NCI-H2196 treated with DMSO at 0.1 percent for 48 hours (cell line): ENCODE measurements at regions not wholly inside any gene's neighbourhood (a gene's known extent, or its start where the extent isn't known, plus 50 kb on each side); places are given as distances from the start of the nearest gene placed in this dataset.

Source experiments
- DNase-seq: peaks from one replicate; lab custom pipeline; 2025; ENCODE audit not compliant: unreplicated experiment; lab: John Stamatoyannopoulos, UW

DNA sequence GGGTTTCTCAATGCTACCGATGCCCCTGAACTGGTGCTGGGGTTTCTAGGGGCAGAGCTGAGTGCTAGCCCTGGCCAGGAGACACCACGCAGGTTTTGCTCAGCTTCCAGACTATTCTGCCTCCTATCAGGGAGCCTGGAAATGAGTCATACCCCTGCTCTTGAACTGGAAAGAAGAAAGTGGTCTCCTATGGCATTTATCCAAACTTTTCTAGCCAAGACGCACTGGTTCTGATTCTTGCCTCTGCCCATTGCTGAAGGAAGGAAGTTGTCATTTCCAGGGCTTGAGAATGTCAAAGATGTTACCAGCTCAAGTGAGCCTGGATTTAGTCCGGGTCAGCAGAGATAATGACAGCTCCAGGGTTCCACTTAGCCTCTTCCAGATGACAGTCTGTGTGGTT, 561.9 kb downstream of the CDK5RAP2 start:
- DNase-seq = no peak

DNA sequence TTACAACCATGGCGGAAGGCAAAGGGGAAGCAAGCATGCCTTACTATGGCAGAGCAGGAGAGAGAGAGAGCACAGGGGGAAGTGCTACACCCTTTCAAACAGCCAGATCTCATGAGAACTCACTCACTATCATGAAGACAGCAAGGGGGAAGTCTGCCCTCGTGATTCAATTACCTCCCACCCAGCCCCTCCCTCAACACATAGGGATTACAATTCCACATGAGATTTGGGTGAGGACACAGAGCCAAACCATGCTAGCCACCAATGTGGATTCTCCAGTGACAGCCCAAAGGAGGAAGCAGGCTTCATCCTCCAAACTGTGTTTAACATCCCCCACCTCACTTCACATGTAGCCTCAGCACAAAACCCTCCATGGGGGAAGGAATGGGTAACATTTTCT, 563.7 kb downstream of the CDK5RAP2 start:
- DNase-seq = no peak

DNA sequence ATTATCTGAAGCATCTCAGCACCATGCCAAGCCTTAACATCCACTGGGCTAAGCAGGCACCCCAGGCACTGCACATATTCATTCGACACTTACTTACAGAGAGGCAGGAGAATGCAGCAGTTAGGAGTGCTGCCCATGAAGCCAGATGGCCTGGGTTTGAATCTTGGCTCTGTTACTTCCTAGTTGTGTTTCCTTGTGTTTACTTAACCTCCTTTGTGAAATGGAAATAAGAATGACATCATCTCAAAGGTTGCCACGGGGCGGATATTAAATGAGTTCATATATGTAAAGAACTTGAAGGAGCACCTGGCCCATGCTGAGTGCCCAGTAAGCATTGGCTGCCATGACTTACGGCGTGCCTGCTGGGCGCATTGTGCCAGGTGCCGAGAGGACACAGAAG, 565.2 kb downstream of the CDK5RAP2 start:
- DNase-seq = no peak

- DNase-seq = no peak
Observed at GRCh38 chr9:120009856-120010255, 570.1 kb downstream of the CDK5RAP2 start.

DNA sequence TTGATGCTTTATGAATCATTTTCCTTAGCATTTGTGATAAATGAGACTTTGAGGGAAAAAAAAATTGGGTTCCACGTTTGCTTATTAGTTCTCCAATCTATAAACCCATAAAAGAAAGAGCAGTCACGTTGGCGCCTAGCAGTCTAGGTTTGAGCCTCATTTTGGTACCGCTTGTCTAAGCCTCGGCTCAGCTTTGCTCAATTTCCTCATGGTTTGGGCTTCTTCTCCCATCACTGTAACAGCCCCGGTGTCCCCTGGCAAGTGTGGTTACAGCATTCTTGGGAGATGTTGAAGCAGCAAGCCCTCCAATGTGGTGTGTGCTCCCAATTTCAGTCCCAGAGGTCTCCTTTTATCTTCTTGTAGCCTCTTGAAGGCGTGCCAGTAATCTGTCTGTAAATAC, 578.4 kb downstream of the CDK5RAP2 start:
- no peak for DNase-seq

GRCh38 chr9:119998614-119999013, 581.4 kb downstream of the CDK5RAP2 start:
- DNase-seq = no peak

- no peak for DNase-seq
Observed at GRCh38 chr9:119991797-119992196, 588.2 kb downstream of the CDK5RAP2 start.

GRCh38 chr9:119986713-119987112, 593.3 kb downstream of the CDK5RAP2 start:
- peak; percentile 58 for DNase-seq

DNA sequence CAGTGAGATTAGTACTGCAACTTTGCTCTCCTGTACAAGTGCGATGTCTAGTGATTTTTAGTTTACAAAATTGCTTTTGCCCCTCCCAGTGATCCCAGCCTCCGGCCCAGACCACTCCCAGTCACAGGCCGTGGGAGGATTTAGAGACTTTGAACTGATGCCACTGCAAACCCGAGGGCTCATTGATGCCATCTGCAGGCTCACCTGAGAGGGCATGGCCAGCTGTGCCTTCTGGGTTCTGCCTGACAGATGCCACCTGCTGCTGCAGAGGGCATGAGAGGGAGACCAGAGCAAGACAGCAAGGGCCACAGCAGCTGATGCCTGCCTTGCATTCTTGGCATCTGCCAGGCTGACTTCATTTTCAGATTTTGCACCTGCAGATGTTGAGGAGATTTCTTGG, 593.8 kb downstream of the CDK5RAP2 start:
- DNase-seq = peak; percentile 66

- no peak for DNase-seq
Observed at GRCh38 chr9:119974026-119974425, 604.8 kb upstream of the BRINP1 start.

GRCh38 chr9:119968836-119969707, 599.8 kb upstream of the BRINP1 start:
- peak; percentile 48 for DNase-seq

DNA sequence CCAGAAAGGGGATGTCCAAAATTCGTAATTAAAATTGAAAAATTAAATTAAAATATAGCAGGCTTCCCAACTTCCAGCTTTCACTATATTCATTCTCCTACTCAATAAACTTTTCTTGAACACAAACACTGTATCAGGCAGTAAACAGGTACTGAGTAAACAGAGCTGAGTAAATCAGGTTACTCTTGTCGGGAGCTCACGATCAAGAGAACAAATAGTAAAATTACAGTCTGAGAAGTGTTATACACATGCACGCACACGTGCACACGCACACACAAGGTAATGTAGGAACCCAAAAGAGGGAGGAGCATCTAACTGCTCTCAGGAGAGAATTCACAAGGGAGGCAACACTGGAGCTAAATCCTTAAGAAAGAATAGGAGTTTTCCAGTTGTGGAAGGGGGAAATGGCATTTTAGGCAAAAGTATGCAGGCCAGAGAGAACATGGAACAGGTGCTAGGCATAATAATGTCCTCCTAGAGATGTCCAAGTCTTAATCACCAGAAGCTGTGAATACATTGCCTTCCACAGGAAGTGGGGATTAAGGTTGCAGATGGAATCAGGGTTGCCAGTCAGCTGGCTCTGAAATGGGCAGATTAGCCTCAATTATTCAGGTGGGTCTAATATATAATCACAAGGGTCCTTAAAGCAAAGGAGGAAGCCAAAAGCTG, 598.8 kb upstream of the BRINP1 start:
- DNase-seq = no peak

- DNase-seq = no peak
Observed at GRCh38 chr9:119963798-119964372, 594.6 kb upstream of the BRINP1 start.

GRCh38 chr9:119963258-119963797, 594.1 kb upstream of the BRINP1 start:
- no peak for DNase-seq

- DNase-seq = no peak
Observed at GRCh38 chr9:119961774-119962424, 592.7 kb upstream of the BRINP1 start.

GRCh38 chr9:119959846-119960545, 590.8 kb upstream of the BRINP1 start:
- DNase-seq = no peak

DNA sequence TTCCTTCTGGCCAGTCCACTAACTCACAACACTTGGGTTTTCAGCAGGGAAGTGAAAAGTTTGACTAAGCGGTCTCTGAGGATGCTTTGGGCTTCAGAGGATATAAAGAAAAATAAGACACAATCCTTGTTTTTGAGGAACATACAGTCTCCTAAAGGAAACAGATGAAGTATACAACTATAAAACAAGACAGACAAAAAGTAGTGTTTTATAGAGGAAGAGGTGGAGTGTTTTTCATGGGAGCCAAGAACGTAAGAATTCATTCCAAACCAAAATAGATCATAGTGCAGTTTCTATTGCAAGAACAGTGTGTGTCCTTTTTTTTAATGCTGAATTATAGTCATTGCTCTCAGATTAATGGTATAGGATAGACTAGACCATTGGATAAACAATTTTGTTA, 586.9 kb upstream of the BRINP1 start:
- DNase-seq = no peak

DNA sequence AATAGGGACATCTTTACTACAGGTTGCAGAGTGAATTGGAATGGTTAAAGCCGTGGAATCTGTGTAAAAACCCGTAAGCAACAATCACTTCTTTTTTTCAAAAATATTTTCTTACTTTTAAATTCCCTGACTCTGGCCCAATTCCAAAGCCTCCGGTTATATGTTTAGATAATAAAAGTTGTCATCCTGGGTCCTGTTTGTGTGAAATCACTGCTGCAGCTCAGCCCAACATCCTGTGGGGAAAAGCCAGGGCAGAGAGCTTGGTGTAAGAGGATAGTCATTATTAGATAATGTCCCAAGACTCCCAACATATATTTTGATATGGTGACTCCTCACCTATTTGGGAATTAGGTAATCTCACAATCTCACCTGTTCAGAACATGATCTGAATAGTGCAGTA, 586.0 kb upstream of the BRINP1 start:
- DNase-seq = no peak

GRCh38 chr9:119951591-119951990, 582.4 kb upstream of the BRINP1 start:
- DNase-seq = no peak

DNA sequence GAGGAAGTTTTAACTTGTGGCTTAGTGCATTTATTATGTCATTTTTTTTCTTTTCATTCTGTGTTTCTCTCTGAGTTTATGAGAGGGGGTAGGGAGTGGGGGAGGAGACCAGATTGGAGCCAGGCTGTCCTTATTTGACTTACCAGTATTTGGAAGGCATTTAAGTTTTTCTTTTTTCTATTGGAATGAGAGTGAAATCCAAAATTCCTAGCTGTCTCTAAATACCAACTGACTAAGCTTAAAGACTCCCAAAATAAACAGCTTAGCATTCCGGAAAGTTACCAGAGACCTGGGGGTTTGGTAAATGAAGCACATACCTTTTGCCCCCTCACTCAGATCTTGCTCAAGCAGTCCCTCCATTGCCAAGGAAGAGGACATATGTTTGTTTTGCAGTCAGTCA, 581.9 kb upstream of the BRINP1 start:
- DNase-seq = no peak

GRCh38 chr9:119945686-119946085, 576.5 kb upstream of the BRINP1 start:
- no peak for DNase-seq
